ENCODE measurements at regions not wholly inside any gene's neighbourhood (a gene's known extent, or its start where the extent isn't known, plus 50 kb on each side); places are given as distances from the start of the nearest gene placed in this dataset.

DNA sequence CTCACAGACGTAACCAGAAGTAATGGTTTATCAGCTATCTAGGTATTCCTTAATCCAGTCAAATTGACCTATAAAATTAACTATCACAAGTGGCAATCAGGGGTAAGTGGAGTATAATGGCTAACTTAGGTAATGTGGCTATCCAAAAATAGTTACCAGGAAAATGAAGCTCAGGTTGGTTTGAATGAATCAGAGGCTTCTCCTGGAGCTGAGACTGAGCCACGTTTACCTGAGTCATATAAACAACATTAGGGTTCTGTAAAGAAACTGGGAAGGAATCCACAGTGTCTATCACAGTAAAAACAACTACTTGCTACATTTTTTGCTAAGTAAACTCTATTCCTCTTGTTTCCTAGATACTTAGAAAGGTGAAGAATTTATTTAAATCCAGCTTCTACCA, 236.0 kb upstream of the SPHKAP start:
- Histone ChIP-seq H3K9me3 (no peaks in the 10 kb centered on the region), H3K36me3 (no peaks in the 10 kb centered on the region), H3K4me1 (no peaks in the 10 kb centered on the region), H3K27ac (no peak overlapping the region), H3K27me3 (no peaks in the 10 kb centered on the region), H3K4me3 (no peak overlapping the region)
- DNase-seq = no peak
- no peak for TF ChIP-seq POLR2AphosphoS5 (IDR thresholded peaks at IDR 0.05)
- TF ChIP-seq, protein P1, sequence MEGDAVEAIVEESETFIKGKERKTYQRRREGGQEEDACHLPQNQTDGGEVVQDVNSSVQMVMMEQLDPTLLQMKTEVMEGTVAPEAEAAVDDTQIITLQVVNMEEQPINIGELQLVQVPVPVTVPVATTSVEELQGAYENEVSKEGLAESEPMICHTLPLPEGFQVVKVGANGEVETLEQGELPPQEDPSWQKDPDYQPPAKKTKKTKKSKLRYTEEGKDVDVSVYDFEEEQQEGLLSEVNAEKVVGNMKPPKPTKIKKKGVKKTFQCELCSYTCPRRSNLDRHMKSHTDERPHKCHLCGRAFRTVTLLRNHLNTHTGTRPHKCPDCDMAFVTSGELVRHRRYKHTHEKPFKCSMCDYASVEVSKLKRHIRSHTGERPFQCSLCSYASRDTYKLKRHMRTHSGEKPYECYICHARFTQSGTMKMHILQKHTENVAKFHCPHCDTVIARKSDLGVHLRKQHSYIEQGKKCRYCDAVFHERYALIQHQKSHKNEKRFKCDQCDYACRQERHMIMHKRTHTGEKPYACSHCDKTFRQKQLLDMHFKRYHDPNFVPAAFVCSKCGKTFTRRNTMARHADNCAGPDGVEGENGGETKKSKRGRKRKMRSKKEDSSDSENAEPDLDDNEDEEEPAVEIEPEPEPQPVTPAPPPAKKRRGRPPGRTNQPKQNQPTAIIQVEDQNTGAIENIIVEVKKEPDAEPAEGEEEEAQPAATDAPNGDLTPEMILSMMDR (IDR thresholded peaks at IDR 0.05) = no peak
- no peak for TF ChIP-seq POLR2A (IDR thresholded peaks at IDR 0.05)
- no peak for TF ChIP-seq EP300 (IDR thresholded peaks at IDR 0.05)
- intact Hi-C loops (cut with DNase I) = no loop called here
- 28 to 46% methylated on average over 2 of the region's 2 CpGs for WGBS, 2 donors

DNA sequence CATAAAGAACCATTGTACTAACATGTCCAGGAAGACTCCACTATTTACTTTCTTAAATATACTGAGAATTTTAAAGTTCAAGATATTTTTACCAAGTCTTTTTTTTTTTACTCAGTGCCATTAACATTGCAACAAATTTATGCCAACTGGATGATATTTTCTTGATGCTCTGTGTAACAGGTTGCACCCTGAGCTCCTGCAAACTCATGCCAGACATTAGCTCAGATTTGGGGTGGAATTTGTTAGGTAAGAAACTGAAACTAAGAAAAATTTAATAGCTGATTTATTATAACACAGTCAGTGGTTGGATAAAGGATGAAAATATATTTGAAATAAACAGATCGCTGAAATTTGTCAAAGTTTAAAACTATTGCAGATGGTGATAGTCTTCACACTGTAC, 228.6 kb upstream of the SPHKAP start:
- DNase-seq = no peak
- WGBS, 2 donors = 94 to 98% methylated on average over 1 of the region's 1 CpG
- no peaks in the 10 kb centered on the region for H3K27me3 ChIP-seq
- intact Hi-C loops (cut with DNase I) = no loop called here
- H3K4me3 ChIP-seq = no peak overlapping the region
- H3K9me3 ChIP-seq = no peaks in the 10 kb centered on the region
- TF ChIP-seq POLR2AphosphoS5 (IDR thresholded peaks at IDR 0.05) = no peak
- TF ChIP-seq POLR2A (IDR thresholded peaks at IDR 0.05) = no peak
- TF ChIP-seq, protein P1 (IDR thresholded peaks at IDR 0.05) = no peak
- TF ChIP-seq EP300 (IDR thresholded peaks at IDR 0.05) = no peak
- no peaks in the 10 kb centered on the region for H3K36me3 ChIP-seq
- H3K4me1 ChIP-seq = no peaks in the 10 kb centered on the region
- H3K27ac ChIP-seq = no peak overlapping the region

DNA sequence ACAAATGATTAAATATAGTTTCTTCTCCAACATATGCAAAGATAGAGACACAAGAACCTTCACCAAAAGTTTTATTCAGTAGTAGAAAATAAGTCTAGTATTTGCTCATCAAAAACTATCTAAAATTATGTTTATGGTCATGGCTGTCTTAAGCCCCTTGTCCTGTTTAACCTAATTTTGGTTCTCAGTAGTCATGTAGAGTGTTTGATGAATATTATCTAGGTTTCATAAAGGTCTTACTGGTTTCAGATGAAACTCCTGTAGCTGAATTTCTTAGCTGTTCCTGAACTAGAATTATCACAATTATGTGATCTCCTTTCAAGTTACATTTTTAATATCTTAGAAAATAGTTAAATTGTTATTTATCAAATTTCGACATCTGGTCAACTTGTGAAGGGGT, 228.0 kb upstream of the SPHKAP start:
- 61 to 66% methylated on average over 1 of the region's 1 CpG for WGBS, 2 donors
- DNase-seq = no peak
- no peak overlapping the region for H3K4me3 ChIP-seq
- no peaks in the 10 kb centered on the region for H3K27me3 ChIP-seq
- no peaks in the 10 kb centered on the region for H3K4me1 ChIP-seq
- no peaks in the 10 kb centered on the region for H3K36me3 ChIP-seq
- no peaks in the 10 kb centered on the region for H3K9me3 ChIP-seq
- no peak overlapping the region for H3K27ac ChIP-seq
- TF ChIP-seq, protein P1 (IDR thresholded peaks at IDR 0.05) = no peak
- no peak for TF ChIP-seq EP300 (IDR thresholded peaks at IDR 0.05)
- no peak for TF ChIP-seq POLR2AphosphoS5 (IDR thresholded peaks at IDR 0.05)
- TF ChIP-seq POLR2A (IDR thresholded peaks at IDR 0.05) = no peak
- intact Hi-C loops (cut with DNase I) = no loop called here

DNA sequence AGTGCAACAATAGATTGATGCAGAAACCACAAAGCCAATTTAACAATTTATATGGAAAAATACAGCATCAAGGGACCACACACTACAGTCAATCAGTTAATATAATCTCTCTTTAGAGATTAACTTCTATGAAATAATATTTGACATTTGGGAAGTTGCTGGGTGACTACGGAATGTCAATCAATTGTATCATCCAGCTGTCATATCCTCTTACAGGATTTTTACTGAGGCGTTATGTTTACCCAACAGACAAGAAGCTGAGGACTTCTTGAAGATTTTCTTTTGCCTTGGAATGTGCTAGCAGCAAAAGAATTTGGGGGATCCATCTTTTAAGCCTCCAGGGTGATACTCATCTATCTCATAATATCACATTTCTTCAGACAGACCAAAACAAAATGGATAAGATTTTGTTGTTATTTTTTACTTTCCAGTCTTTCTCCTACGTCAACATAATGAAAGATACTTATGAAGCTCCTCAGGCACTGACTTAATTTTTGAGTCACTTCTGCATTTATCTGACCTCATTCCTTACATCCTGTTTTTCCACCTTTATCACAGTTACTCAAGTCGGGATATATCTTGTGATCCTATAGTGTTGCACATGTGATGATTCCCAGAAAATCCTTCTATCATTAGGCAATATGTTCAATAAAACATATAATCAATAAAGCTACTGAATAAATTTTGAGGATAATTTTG, 227.2 kb upstream of the SPHKAP start:
- DNase-seq = no peak
- H3K27me3 ChIP-seq = no peaks in the 10 kb centered on the region
- no peak overlapping the region for H3K4me3 ChIP-seq
- H3K27ac ChIP-seq = no peak overlapping the region
- intact Hi-C loops (cut with DNase I) = no loop called here
- TF ChIP-seq EP300 (IDR thresholded peaks at IDR 0.05) = no peak
- TF ChIP-seq, protein P1 (IDR thresholded peaks at IDR 0.05) = no peak
- no peak for TF ChIP-seq POLR2AphosphoS5 (IDR thresholded peaks at IDR 0.05)
- TF ChIP-seq POLR2A (IDR thresholded peaks at IDR 0.05) = no peak
- no peaks in the 10 kb centered on the region for H3K9me3 ChIP-seq
- no peaks in the 10 kb centered on the region for H3K36me3 ChIP-seq
- no peaks in the 10 kb centered on the region for H3K4me1 ChIP-seq
- WGBS, 2 donors = 84 to 86% methylated on average over 4 of the region's 4 CpGs

- TF ChIP-seq POLR2A (IDR thresholded peaks at IDR 0.05) = no peak
- TF ChIP-seq EP300 (IDR thresholded peaks at IDR 0.05) = no peak
- no peak for TF ChIP-seq POLR2AphosphoS5 (IDR thresholded peaks at IDR 0.05)
- intact Hi-C loops (cut with DNase I) = no loop called here
- H3K4me1 ChIP-seq = no peaks in the 10 kb centered on the region
Measured at GRCh38 chr2:228407821-228408220, 226.3 kb upstream of the SPHKAP start.

More at GRCh38 chr2:228407821-228408220, 226.3 kb upstream of the SPHKAP start:
- no peaks in the 10 kb centered on the region for H3K36me3 ChIP-seq
- H3K4me3 ChIP-seq = no peak overlapping the region
- no peaks in the 10 kb centered on the region for H3K9me3 ChIP-seq
- DNase-seq = no peak
- H3K27ac ChIP-seq = no peak overlapping the region
- H3K27me3 ChIP-seq = no peaks in the 10 kb centered on the region

Measured in sigmoid colon (tissue), 6 donors.